ENCODE measurements at regions not wholly inside any gene's neighbourhood (a gene's known extent, or its start where the extent isn't known, plus 50 kb on each side); places are given as distances from the start of the nearest gene placed in this dataset.

DNA sequence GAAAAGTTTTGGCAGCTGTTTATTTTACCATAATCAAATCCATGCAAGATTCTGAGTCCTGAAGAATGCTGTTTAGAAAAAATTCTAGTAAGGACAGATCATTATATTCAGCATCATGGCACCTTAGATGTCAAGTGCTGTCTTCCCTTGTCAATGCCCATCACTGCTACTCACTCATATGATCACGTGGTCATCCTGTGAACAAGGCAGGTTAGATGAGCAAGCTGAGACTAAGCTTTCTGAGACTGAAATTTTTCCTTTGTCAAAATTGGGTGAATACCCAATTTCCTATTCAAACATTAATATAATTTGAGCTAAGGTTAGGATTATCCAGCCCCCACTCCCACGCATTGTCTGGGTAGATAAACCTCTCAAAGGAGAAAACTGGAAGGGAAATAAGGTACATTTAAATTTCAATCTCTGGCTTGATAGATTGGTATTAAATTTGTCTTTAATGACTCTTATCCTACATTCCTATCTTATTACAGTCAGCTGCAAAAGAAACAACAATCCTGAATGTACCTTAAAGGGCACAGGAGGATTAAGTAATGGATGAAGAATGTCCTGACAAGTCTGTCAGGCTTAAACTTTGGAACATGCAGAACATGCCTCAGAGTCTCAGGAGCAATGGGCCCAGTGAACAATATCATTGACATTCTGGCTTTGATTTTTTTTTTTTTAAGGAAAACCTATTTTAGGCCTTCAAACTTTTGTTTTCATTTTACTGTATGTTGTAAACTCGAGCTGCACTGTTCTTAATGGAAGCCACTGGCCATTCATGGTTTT lies 148.7 kb upstream of the RANBP3L start:
- DNase-seq (ENCODE audit: low read depth) = no peak
- no peak for TF ChIP-seq MYC (IDR thresholded peaks at IDR 0.05; ENCODE audit: low read depth, low read length)
- H3K4me3 ChIP-seq (ENCODE audit: low read depth, low read length) = no peak overlapping the region

DNA sequence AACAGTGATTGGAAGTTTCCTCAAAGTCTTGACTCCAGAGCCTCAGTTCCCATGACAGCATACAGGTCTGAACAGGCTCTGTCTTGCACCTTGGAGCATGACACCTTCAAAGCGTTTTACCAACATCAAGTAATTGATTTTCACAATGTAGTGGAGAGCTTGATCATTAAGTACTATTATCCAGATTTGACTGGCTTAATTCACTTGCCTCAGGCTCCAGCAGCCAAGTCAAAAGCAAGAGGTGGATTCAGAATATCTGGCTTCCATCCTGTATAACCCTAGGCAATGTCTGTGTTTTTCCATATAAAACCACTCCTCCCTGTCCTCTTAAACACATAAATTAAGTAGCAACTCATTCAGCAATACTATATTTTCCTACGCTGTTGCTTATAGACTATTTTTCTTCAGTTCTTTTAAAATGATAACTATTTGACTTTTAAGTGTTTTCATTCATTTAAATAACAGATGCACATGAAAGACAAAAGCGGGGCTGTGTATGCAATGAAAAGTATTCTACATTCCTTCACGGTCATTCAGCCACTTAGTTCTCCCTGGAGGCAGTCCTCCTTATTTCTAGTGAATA lies 150.8 kb upstream of the RANBP3L start:
- no peak for DNase-seq (ENCODE audit: low read depth)
- H3K4me3 ChIP-seq (ENCODE audit: low read depth, low read length) = no peak overlapping the region
- TF ChIP-seq, protein P1, sequence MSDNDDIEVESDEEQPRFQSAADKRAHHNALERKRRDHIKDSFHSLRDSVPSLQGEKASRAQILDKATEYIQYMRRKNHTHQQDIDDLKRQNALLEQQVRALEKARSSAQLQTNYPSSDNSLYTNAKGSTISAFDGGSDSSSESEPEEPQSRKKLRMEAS (IDR thresholded peaks at IDR 0.05; ENCODE audit: low read depth, low read length) = no peak
- TF ChIP-seq MYC (IDR thresholded peaks at IDR 0.05; ENCODE audit: low read depth, low read length) = no peak
- TF ChIP-seq, protein P2, sequence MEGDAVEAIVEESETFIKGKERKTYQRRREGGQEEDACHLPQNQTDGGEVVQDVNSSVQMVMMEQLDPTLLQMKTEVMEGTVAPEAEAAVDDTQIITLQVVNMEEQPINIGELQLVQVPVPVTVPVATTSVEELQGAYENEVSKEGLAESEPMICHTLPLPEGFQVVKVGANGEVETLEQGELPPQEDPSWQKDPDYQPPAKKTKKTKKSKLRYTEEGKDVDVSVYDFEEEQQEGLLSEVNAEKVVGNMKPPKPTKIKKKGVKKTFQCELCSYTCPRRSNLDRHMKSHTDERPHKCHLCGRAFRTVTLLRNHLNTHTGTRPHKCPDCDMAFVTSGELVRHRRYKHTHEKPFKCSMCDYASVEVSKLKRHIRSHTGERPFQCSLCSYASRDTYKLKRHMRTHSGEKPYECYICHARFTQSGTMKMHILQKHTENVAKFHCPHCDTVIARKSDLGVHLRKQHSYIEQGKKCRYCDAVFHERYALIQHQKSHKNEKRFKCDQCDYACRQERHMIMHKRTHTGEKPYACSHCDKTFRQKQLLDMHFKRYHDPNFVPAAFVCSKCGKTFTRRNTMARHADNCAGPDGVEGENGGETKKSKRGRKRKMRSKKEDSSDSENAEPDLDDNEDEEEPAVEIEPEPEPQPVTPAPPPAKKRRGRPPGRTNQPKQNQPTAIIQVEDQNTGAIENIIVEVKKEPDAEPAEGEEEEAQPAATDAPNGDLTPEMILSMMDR (IDR thresholded peaks at IDR 0.05; ENCODE audit: low read depth, low read length) = no peak
- TF ChIP-seq POLR2A (IDR thresholded peaks at IDR 0.05; ENCODE audit: extremely low read depth, insufficient read length) = no peak

DNA sequence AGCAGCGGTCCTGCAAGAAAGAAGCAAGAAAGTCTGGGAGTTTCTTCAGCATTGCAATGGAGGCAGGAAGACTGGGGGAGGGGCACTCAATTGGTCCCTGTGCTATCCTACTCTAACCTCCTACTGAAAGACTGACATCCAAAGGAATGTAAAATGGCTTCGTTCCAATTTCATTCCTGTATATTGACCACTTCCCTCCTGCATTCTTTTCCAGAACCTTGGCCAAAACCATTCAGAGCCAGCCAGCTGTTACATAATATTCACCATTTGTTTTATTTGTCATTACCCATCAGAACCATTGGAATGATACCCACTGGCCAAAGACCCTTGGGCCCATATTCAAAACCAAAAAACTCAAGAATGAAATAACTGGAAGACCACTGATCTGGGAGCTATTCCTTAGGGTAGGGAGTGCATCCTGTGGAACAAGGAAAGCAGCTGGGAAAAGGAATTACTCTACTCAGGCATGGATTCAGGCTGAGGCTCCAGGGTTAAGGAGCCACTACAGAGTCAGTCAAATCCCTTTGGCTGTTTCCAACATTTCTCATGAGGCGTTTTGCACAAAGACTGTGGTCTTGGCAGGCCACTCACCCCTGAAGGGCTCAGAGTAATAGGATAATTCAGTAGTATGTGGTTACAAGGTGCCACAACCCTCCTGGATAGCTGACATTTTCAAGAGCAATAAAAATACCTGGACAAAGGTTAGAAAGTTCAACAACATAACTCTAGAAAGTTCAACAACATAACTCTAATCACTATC lies 148.7 kb upstream of the SLC1A3 start:
- TF ChIP-seq, protein P2 (IDR thresholded peaks at IDR 0.05; ENCODE audit: low read depth, low read length) = no peak
- TF ChIP-seq POLR2A (IDR thresholded peaks at IDR 0.05; ENCODE audit: extremely low read depth, insufficient read length) = no peak
- no peak for TF ChIP-seq MYC (IDR thresholded peaks at IDR 0.05; ENCODE audit: low read depth, low read length)
- TF ChIP-seq, protein P1 (IDR thresholded peaks at IDR 0.05; ENCODE audit: low read depth, low read length) = no peak
- DNase-seq (ENCODE audit: low read depth) = no peak
- H3K4me3 ChIP-seq (ENCODE audit: low read depth, low read length) = no peak overlapping the region

DNA sequence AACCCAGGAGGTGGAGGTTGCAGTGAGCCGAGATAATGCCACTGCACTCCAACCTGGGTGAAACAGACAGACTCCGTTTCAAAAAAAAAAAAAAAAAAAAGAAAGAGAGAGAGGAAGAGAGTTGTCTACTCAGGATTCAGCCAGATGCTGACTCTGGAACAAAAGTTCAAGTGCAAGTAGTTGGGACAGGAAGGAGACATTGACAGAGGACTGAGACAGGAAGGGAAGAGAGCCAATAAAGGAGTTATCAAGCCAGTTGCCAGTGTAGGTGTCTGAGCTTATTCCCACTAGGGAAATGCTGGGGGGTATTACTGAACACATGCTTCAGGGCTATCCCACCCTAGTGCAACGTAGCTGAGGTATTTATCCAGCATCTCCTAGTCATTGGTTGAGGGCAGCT lies 147.7 kb upstream of the SLC1A3 start:
- H3K4me3 ChIP-seq (ENCODE audit: low read depth, low read length) = no peak overlapping the region
- DNase-seq (ENCODE audit: low read depth) = no peak
- TF ChIP-seq, protein P2 (IDR thresholded peaks at IDR 0.05; ENCODE audit: low read depth, low read length) = no peak
- no peak for TF ChIP-seq POLR2A (IDR thresholded peaks at IDR 0.05; ENCODE audit: extremely low read depth, insufficient read length)
- TF ChIP-seq MYC (IDR thresholded peaks at IDR 0.05; ENCODE audit: low read depth, low read length) = no peak
- TF ChIP-seq, protein P1 (IDR thresholded peaks at IDR 0.05; ENCODE audit: low read depth, low read length) = no peak

DNA sequence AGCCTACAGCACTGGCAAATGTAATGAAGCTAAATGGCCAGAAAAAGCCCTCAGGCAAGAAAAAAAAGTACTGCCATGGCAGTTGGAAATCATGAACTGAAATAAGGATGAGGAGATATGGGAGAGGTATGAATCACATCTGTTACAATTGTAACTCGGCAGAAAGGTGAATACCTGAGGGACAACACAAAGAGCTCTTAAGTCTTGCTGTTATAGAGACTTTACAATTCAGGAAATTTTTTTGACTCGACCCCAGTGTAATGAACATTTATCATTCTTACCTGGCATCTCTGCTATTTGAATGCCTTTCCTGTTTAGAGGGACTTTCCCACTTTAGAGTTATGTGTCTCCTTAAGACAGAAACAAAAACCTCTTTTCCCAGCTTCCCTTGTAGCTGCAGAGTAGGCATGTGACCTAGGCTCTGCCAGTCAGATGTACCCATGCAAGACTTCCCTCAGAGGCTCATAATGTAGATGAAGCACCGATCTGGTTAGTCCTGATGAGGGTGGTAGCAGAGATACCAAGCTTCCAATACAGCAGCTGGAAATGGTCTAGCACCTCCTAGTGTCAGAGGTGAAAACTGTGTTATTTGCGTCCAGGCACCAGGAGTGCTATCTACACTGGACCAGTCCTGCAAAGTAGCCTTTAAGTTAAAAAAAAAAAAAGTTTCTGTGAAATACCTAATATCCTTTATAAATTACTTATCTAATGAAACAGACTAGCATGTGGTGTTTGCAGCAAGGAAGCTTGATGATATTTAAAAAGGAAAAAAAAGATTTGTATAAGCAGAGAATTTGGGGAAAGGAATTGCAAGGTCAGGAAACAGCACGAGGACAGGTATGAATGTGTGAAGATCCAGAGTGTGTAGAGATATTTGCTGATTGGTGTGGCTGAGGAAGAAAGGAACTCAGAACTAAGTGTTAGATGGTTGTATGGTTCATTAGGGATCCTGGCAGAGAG lies 146.9 kb upstream of the SLC1A3 start:
- TF ChIP-seq, protein P1 (IDR thresholded peaks at IDR 0.05; ENCODE audit: low read depth, low read length) = no peak
- TF ChIP-seq, protein P2 (IDR thresholded peaks at IDR 0.05; ENCODE audit: low read depth, low read length) = peak; percentile 50
- TF ChIP-seq POLR2A (IDR thresholded peaks at IDR 0.05; ENCODE audit: extremely low read depth, insufficient read length) (no peak), MYC (IDR thresholded peaks at IDR 0.05; ENCODE audit: low read depth, low read length) (no peak)
- DNase-seq (ENCODE audit: low read depth) = peak; percentile 47
- H3K4me3 ChIP-seq (ENCODE audit: low read depth, low read length) = no peak overlapping the region
